ENCODE measurements at regions not wholly inside any gene's neighbourhood (a gene's known extent, or its start where the extent isn't known, plus 50 kb on each side); places are given as distances from the start of the nearest gene placed in this dataset.

GRCh38 chr3:11953778-11954177, 50.4 kb upstream of the SYN2 start:
- no peak overlapping the region for H3K27ac Mint-ChIP-seq
- no peaks in the 10 kb centered on the region for H3K36me3 Mint-ChIP-seq
- ATAC-seq (no peak), DNase-seq (ENCODE audit: low spot score in 2 of 2) (no peak)
- H3K9me3 Mint-ChIP-seq = no peaks in the 10 kb centered on the region

GRCh38 chr3:11954312-11954934, 49.8 kb upstream of the SYN2 start:
- Mint-ChIP-seq H3K9me3 (peaks cover 2% of the 10 kb centered on the region in 2 donors), H3K36me3 (peaks cover 0 to under 1% of the 10 kb centered on the region in 2 donors), H3K27ac (no peak overlapping the region)
- no peak for ATAC-seq
- DNase-seq (ENCODE audit: low spot score in 2 of 2) = no peak

Measured in activated naive CD4-positive, alpha-beta T cell treated with anti-CD3 and anti-CD28 coated beads, Interleukin-2, amount 50 U/mL, for 72 hours (primary cell).